Activated CD4-positive, alpha-beta T cell treated with anti-CD3 and anti-CD28 coated beads, Interleukin-10, Interleukin-2, amounts not matched to agents 100 ng/mL and 50 ng/mL, durations not matched to agents 16 hours and 8 hours (primary cell): ENCODE measurements at regions not wholly inside any gene's neighbourhood (a gene's known extent, or its start where the extent isn't known, plus 50 kb on each side); places are given as distances from the start of the nearest gene placed in this dataset.

Experiments
- DNase-seq: peaks from one replicate; pipeline ENCODE4 v3.0.0-alpha.2; 2020

DNA sequence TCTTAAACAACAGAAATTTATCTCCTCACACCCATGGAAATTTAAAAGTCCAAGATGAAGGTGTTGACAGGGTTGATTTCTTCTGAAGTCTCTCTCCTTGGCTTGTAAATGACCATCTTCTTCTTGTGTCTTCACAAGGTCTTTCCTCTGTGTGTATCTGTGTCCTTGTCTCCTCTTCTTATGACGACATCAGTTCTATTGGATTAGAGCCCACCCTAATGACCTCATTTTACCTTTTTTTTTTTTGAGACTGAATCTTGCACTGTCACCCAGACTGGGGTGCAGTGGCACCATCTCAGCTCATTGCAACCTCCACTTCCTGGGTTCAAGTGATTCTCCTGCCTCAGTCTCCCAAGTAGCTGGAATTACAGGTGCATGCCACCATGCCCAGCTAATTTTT lies 429.0 kb upstream of the CDH5 start:
- no peak for DNase-seq

GRCh38 chr16:65936096-65936495 lies 430.4 kb upstream of the CDH5 start:
- no peak for DNase-seq

DNA sequence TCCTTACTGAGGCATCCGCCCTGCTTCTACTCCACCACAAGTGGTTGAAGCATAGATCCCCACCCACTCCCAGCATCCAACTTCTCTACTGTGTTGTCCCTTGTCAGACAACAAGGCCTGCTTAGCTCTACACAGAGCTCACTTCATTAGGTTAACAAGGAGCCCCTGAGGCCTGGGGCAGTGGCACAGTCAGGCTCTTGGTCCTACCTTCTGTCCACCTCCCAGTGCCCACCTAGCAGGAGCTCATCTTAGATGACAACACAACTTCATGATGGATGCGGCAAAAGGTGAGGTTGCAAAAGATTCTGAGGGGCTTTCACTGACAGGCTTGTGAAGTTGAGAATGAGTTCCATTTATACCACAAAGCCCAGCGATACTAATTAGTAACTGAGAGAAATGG lies 432.0 kb upstream of the CDH5 start:
- DNase-seq: no peak

- no peak for DNase-seq
These were observed 432.8 kb upstream of the CDH5 start for GRCh38 chr16:65933703-65934102.

- no peak for DNase-seq
These were observed 434.0 kb upstream of the CDH5 start for GRCh38 chr16:65932350-65933072.

DNA sequence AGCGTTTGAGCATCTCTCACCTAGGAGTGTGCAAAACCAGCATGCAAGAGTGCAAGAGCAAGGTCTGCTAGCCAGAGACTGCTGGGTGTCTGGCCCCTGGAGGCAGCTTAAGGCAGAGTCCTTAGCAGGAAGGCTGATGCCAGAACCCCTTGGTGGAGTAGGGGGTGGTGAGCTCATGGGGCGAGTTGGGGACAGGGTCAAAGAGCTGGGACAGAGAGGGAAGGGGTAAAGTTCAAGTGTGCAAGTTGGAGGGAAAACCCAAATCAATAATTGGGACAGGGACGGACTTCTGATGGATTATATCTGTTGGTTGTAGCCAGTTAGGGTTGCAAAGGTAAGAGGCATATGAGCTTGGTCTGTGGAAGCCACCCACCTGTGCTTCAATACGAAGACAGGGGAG lies 443.6 kb upstream of the CDH5 start:
- DNase-seq: no peak

GRCh38 chr16:65919986-65920376 lies 446.5 kb upstream of the CDH5 start:
- DNase-seq: no peak

GRCh38 chr16:65919145-65919985 lies 447.1 kb upstream of the CDH5 start:
- DNase-seq: no peak

- DNase-seq: no peak
These were observed 449.0 kb upstream of the CDH5 start for GRCh38 chr16:65917466-65917865.

DNA sequence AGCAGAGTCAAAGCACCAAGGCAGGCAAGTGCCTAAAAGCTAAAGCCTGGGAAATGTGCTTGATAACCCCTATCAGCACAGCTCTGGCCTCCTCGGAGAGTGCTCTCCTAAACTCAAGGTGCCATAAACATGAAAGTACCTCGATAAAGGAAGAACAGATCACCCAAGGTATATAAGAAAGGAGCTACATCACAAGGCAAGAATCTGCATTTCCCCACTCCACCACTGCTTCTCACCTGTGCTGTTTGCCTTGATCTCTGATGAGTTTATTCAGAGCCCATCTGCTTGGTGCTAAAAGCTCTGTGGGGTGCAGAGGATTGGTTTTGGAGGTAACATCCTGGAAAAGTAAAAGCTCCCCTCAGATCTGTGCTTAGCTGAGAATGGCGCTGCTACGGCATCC lies 449.5 kb upstream of the CDH5 start:
- no peak for DNase-seq

GRCh38 chr16:65910291-65910690 lies 456.2 kb upstream of the CDH5 start:
- no peak for DNase-seq

DNA sequence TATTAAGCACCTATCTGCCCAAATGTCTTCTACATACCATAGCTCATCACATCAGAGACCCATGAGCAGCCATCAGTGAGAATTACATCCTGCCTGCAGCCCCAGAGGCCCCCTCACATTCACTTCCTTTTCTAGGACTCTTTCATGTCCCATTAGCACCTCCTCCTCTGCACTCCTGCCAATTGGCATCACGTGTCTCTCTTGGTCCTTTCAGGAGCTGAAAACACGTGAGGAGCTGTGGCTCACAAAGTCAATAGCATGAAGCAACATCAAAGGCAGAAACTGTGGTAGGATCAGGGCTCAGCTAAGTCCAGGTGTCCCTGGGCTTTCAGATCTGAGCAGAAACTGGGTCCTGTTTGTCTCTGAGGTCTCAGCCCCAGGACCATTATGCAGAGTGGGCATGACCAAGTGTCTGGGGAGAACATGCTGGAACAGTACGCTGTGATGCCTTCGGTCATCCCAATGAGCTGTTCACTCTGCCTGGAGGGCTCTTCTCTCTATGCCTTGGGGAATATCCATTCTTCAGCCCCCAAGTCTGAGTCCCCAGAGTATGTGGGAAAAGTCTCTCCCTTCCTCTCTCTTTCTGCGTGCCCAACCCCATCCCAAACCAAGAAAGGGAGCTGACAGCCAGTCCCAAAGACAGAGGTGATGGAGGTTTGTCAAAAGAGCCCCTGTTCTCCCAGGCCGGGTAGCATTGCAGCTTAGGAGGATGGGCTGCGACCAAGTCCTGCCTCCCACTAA lies 457.0 kb upstream of the CDH5 start:
- DNase-seq: no peak

- no peak for DNase-seq
These were observed 457.9 kb upstream of the CDH5 start for GRCh38 chr16:65908568-65908967.

DNA sequence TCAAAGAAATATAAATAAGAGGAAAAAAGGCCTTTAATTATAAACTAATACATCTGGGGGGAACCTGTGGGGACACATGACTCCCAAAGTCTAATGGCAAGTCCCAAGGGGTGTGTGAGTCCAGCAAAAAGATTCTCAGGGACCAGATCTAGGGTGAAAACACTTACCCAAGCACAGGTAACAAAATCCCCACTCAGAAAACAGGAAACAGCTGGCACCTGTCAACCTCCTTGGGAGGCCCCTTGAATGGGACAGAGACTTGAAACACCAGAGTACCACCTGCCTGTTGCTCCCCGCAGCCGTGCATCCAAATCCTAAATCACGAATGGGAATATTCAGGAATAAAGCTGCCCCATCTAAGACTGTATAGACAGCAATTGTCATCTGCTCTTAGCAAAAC lies 461.2 kb upstream of the CDH5 start:
- DNase-seq: no peak

- no peak for DNase-seq
These were observed 469.9 kb upstream of the CDH5 start for GRCh38 chr16:65896448-65897153.

DNA sequence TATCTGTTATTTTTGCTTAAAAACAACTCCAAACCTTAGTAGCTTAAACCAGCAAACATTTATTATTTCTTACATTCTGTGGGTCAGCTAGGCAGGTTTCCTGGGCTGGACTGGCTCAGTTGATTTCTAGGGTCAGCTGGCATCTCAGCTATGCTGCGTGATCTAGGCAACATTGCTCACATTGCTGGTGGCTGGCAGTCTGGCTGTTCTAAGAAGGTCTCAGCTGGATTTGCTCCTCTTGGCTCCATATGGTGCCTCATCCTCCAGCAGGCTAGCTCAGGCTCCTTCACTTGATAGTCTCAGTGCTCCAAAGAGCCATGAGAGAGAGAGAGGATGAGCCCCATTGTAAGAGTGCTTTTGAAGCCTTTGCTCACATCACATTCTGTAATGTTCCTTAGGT lies 470.6 kb upstream of the CDH5 start:
- no peak for DNase-seq

DNA sequence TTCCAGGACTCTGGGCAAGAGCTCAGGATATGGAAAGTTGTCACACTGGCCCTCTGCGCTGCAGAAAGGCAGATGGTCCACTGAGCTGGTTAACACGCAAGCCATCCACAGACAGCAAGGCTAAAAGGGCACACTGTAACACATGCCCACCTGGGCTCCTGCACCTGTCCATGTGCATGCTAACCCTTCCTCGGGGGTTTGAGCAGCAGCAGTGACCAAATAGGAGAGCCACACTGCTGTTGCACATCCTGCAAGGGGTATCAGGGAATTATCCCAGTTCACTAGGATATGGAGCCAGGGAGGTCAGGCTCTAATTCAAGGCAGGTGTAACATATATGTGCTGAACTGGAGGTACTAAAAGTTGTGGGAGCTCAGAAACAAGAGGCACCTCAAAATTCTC lies 471.0 kb upstream of the CDH5 start:
- no peak for DNase-seq

DNA sequence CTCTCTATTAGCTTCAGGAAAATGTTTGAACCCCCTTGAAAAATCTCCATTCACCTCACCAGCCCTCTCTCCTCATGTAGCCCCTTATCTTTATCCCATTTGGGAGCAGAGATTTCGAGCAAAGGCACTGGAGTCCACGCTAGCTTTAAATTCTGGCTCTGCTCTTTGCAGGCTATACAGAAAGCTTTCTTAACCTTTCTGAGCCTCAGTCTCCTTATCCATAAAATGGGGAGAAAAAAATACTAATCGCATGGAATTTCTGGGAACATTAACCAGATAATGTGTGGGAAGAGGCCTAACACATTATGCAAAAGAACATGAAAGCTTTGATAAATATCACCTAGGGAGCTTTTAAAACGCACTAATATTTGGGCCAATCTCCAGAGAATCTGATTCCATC lies 476.3 kb upstream of the CDH5 start:
- DNase-seq: no peak

- no peak for DNase-seq
These were observed 476.9 kb upstream of the CDH5 start for GRCh38 chr16:65889533-65889966.

- no peak for DNase-seq
These were observed 478.3 kb upstream of the CDH5 start for GRCh38 chr16:65888201-65888600.

GRCh38 chr16:65884018-65884417 lies 482.5 kb upstream of the CDH5 start:
- DNase-seq: no peak

- DNase-seq: no peak
These were observed 488.1 kb upstream of the CDH5 start for GRCh38 chr16:65878347-65878746.

DNA sequence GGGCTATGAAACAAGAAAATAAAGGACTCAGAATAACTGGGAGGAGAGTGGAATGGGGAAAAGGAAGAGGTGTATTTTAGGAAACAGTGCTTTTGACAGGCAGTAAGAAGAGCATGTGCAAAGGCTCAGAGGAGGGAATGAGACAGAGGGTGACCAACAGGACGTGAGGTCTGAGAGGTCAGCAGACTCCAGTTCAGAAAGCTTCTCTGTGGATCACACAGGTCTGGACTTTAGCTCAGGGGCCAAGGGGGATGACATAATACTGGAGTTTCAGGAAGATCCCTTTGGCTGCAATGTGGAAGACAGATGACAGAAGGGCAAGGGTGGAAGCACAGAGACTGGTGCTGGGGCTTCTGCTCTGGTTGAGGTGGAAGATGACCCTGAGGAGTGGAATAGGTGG lies 489.9 kb upstream of the CDH5 start:
- no peak for DNase-seq
